HG03108 (cell line): ENCODE measurements at regions not wholly inside any gene's neighbourhood (a gene's known extent, or its start where the extent isn't known, plus 50 kb on each side); places are given as distances from the start of the nearest gene placed in this dataset.

Experiments
- ATAC-seq: cut with Tn5 transposase; IDR thresholded peaks from one replicate; pipeline ENCODE4 v1.9.1; 2021; ENCODE audit warnings: moderate library complexity; ENCODE audit not compliant: unreplicated experiment

- ATAC-seq, result no peak
Measured at GRCh38 chr7:94266238-94266644, 128.5 kb upstream of the COL1A2 start.

- no peak for ATAC-seq
Measured at GRCh38 chr7:94270772-94271171, 123.9 kb upstream of the COL1A2 start.

GRCh38 chr7:94272821-94273583, 121.7 kb upstream of the COL1A2 start:
- no peak for ATAC-seq

- ATAC-seq, result no peak
Measured at GRCh38 chr7:94274828-94275227, 119.9 kb upstream of the COL1A2 start.

GRCh38 chr7:94276027-94276426, 118.7 kb upstream of the COL1A2 start:
- ATAC-seq, result no peak

GRCh38 chr7:94276795-94277194, 117.9 kb upstream of the COL1A2 start:
- no peak for ATAC-seq

- no peak for ATAC-seq
Measured at GRCh38 chr7:94277236-94277635, 117.5 kb upstream of the COL1A2 start.

- ATAC-seq, result no peak
Measured at GRCh38 chr7:94280851-94281250, 113.8 kb upstream of the COL1A2 start.

GRCh38 chr7:94284104-94284503, 110.6 kb upstream of the COL1A2 start:
- ATAC-seq, result no peak

- ATAC-seq, result no peak
Measured at GRCh38 chr7:94286111-94286510, 108.6 kb upstream of the COL1A2 start.

GRCh38 chr7:94288096-94288495, 106.6 kb upstream of the COL1A2 start:
- no peak for ATAC-seq

GRCh38 chr7:94289071-94289470, 105.6 kb upstream of the COL1A2 start:
- ATAC-seq, result no peak

- no peak for ATAC-seq
Measured at GRCh38 chr7:94294471-94295131, 100.1 kb upstream of the COL1A2 start.

GRCh38 chr7:94295850-94296249, 98.8 kb upstream of the COL1A2 start:
- no peak for ATAC-seq

GRCh38 chr7:94296881-94297280, 97.8 kb upstream of the COL1A2 start:
- ATAC-seq, result no peak

- no peak for ATAC-seq
Measured at GRCh38 chr7:94297397-94297838, 97.3 kb upstream of the COL1A2 start.

GRCh38 chr7:94298943-94299342, 95.8 kb upstream of the COL1A2 start:
- ATAC-seq, result no peak

- ATAC-seq, result no peak
Measured at GRCh38 chr7:94300176-94300835, 94.4 kb upstream of the COL1A2 start.

GRCh38 chr7:94301024-94301586, 93.6 kb upstream of the COL1A2 start:
- no peak for ATAC-seq

GRCh38 chr7:94303118-94303517, 91.6 kb upstream of the COL1A2 start:
- no peak for ATAC-seq

- no peak for ATAC-seq
Measured at GRCh38 chr7:94303695-94304094, 91.0 kb upstream of the COL1A2 start.

- no peak for ATAC-seq
Measured at GRCh38 chr7:94304878-94305277, 89.8 kb upstream of the COL1A2 start.
